ENCODE measurements at regions not wholly inside any gene's neighbourhood (a gene's known extent, or its start where the extent isn't known, plus 50 kb on each side); places are given as distances from the start of the nearest gene placed in this dataset.
A peak's percentile ranks its signal among the peaks of the same experiment; 100 is the strongest.

DNA sequence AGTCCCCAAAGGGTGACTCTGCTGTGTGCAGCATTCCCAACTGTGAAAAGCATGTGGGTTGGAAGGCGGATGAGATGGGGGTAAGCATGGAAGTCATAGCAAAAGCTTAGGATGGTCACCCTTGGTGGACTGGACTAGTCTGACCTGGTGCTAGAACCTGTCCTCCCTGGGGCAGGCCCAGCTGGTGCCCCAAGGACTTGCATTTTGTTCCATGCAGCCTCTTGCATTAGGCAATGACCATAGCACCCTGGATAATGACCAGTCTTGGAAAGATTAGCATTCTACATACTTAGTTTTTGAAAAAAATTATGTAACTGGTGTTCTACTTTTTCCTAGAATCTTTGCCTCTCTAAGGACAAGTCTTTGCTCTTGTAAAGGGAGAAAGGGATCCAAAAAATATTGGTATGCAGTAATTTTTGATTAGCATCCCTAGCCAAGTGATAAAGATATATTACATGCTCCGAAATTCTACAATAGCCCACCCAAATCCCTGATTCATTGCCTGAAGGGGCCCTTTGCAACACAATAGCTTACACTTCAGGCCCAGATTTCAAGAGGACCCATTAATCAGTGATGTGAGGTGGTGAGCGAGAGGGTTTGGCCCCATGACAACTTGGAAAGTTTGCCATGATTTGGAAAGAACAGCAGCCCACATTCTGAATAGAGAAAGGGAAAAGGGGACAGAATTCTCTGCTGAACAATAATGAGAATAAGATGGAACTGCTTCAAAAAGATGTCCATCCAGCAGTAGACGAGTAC, 93.3 kb upstream of the CD180 start:
- Histone ChIP-seq H3K4me3 (no peak overlapping the region), H3K36me3 (no peaks in the 10 kb centered on the region), H3K9me3 (no peaks in the 10 kb centered on the region), H3K4me1 (peaks cover 0 to 41% (median 19%) of the 10 kb centered on the region in 4 donors), H3K27me3 (no peaks in the 10 kb centered on the region), H3K27ac (peak overlapping the region; percentile 54 to 82 (median 73))
- peak; percentile 6 to 55 (median 7) for TF ChIP-seq POLR2AphosphoS5 (IDR thresholded peaks at IDR 0.05)
- no peak for TF ChIP-seq CTCF (IDR thresholded peaks at IDR 0.05)
- TF ChIP-seq EP300 (IDR thresholded peaks at IDR 0.05; ENCODE audit: low read depth): no peak
- TF ChIP-seq POLR2A (IDR thresholded peaks at IDR 0.05): no peak
- intact Hi-C loops (cut with DNase I; ENCODE audit: low total_unique reads) (no loop called here), in situ Hi-C loops (cut with MboI; ENCODE audit: low pct_ligation_motif_present in 1 of 4, low pct_unique_long_range_greater_than_20kb in 1 of 4, low sequenced_read_pairs in 3 of 4) (no loop called here)
- 78 to 79% methylated on average over 2 to 4 of the region's 4 CpGs for WGBS, 2 donors (ENCODE audit: low coverage in 1 of 2)
- peak; percentile 26 for DNase-seq

DNA sequence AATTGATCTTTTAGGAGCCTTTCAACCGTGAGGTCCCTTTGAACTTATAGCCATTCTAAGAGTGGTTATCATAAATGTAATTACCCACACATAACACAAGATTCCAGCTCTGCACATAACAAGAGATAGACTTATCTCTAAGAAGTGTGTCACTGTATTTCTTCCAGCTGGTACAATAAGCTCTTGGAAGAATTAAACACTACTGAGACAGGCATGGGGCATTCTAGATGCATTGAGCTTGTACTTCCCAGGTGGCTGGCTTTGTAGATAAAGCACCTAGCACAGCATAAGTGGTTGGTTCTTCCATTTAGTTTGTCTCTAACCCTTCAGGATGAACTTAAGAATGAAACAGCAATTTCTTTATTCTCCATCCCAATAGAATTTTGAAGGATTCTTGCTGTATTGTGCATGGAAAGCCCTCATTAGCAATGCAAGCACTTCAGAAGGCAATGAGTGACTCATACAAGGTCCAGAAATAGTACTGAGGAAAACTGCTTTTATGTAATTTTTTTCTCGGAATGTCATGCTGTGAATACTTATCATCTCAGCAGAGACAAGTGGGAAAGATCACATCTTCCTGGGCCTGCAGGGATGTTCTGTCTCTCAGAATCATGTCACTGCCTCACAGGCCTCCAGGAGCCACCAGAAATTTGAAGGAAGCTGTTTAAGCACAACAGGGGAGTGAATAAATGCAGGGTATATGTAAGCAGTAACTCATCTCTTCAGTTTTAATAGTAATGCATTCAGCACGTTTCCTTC, 91.1 kb upstream of the CD180 start:
- H3K27me3 ChIP-seq: no peaks in the 10 kb centered on the region
- H3K4me3 ChIP-seq: no peak overlapping the region
- no peaks in the 10 kb centered on the region for H3K9me3 ChIP-seq
- in situ Hi-C loops (cut with MboI; ENCODE audit: low pct_ligation_motif_present in 1 of 4, low pct_unique_long_range_greater_than_20kb in 1 of 4, low sequenced_read_pairs in 3 of 4): no loop called here
- no peak for DNase-seq
- H3K4me1 ChIP-seq: peaks cover 0 to 41% (median 19%) of the 10 kb centered on the region in 4 donors
- peak overlapping the region in 3 of 4 donors; percentile 54 to 82 (median 78) for H3K27ac ChIP-seq
- WGBS, 2 donors (ENCODE audit: low coverage in 1 of 2): 67 to 77% methylated on average over 3 of the region's 3 CpGs
- TF ChIP-seq CTCF (IDR thresholded peaks at IDR 0.05): no peak
- peak in 1 of 3 donors; percentile 30 for TF ChIP-seq POLR2AphosphoS5 (IDR thresholded peaks at IDR 0.05)
- intact Hi-C loops (cut with DNase I; ENCODE audit: low total_unique reads): no loop called here
- H3K36me3 ChIP-seq: no peaks in the 10 kb centered on the region

DNA sequence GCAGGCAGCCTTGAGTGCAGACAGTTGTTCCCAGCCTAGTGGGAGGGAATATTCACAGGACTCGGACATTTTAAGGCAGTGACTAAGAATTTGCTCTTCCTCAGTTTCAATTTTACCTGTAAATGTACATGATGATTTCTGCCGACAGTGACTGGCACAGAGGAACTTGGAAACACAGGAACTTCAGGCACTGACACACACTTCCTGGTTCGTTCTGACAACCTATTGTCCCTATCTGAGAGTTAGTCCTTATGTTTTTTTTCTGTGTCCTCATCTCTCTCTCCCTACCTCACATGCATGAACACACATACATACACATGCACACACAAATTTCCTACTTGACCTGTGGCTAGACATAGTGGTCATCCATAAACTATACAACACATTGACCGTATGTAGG, 89.4 kb upstream of the CD180 start:
- in situ Hi-C loops (cut with MboI; ENCODE audit: low pct_ligation_motif_present in 1 of 4, low pct_unique_long_range_greater_than_20kb in 1 of 4, low sequenced_read_pairs in 3 of 4) (no loop called here), intact Hi-C loops (cut with DNase I; ENCODE audit: low total_unique reads) (no loop called here)
- Histone ChIP-seq H3K4me3 (no peak overlapping the region), H3K27me3 (no peaks in the 10 kb centered on the region), H3K9me3 (no peaks in the 10 kb centered on the region), H3K4me1 (peaks cover 0 to 36% (median 16%) of the 10 kb centered on the region in 4 donors), H3K36me3 (no peaks in the 10 kb centered on the region), H3K27ac (no peak overlapping the region)
- DNase-seq: no peak
- 61 to 67% methylated on average over 4 of the region's 4 CpGs for WGBS, 2 donors (ENCODE audit: low coverage in 1 of 2)
- TF ChIP-seq POLR2AphosphoS5 (IDR thresholded peaks at IDR 0.05) (no peak), EP300 (IDR thresholded peaks at IDR 0.05; ENCODE audit: low read depth) (no peak), CTCF (IDR thresholded peaks at IDR 0.05) (no peak), POLR2A (IDR thresholded peaks at IDR 0.05) (no peak)

GRCh38 chr5:67283988-67284487, 87.4 kb upstream of the CD180 start:
- no peak for DNase-seq
- intact Hi-C loops (cut with DNase I; ENCODE audit: low total_unique reads) (no loop called here), in situ Hi-C loops (cut with MboI; ENCODE audit: low pct_ligation_motif_present in 1 of 4, low pct_unique_long_range_greater_than_20kb in 1 of 4, low sequenced_read_pairs in 3 of 4) (no loop called here)
- H3K4me3 ChIP-seq: no peak overlapping the region
- no peaks in the 10 kb centered on the region for H3K27me3 ChIP-seq
- peaks cover 0 to 18% (median 9%) of the 10 kb centered on the region in 4 donors for H3K4me1 ChIP-seq
- TF ChIP-seq POLR2AphosphoS5 (IDR thresholded peaks at IDR 0.05) (no peak), EP300 (IDR thresholded peaks at IDR 0.05; ENCODE audit: low read depth) (no peak), POLR2A (IDR thresholded peaks at IDR 0.05) (no peak), CTCF (IDR thresholded peaks at IDR 0.05) (no peak)
- no peaks in the 10 kb centered on the region for H3K36me3 ChIP-seq
- no peaks in the 10 kb centered on the region for H3K9me3 ChIP-seq
- no peak overlapping the region for H3K27ac ChIP-seq
- WGBS, 2 donors (ENCODE audit: low coverage in 1 of 2): 69% methylated on average over 4 of the region's 4 CpGs; no CpG with 5 or more reads in 1 of the 2 donors
